Tibial nerve (tissue), 4 donors: ENCODE measurements at regions not wholly inside any gene's neighbourhood (a gene's known extent, or its start where the extent isn't known, plus 50 kb on each side); places are given as distances from the start of the nearest gene placed in this dataset.

Source experiments
- DNase-seq, 2 donors: peaks; one replicate each; pipeline ENCODE4 v3.0.0-alpha.2; 2019; ENCODE audit warnings: low spot score in 2 of 2
- H3K27ac ChIP-seq, 4 donors: fragments of 200-600 bp; sonication (generic) in 3 of 4; one replicate each; pipeline ENCODE4 v1.5.1; 2017 to 2019; ENCODE audit warnings: mild to moderate bottlenecking in 1 of 4
- H3K27me3 ChIP-seq, 2 donors: fragments of 200-600 bp; sonication (generic) in 1 of 2; one replicate each; pipeline versions ENCODE4 v1.5.1 to v1.6.0; 2017 to 2019
- H3K36me3 ChIP-seq, 3 donors: fragments of 200-600 bp; sonication (generic); one replicate each; pipeline ENCODE4 v1.5.1; 2018 to 2019
- H3K4me1 ChIP-seq, 4 donors: fragments of 200-600 bp; sonication (generic) in 3 of 4; one replicate each; pipeline ENCODE4 v1.5.1; 2017 to 2019
- H3K4me3 ChIP-seq, 4 donors: fragments of 200-600 bp; sonication (generic) in 3 of 4; one replicate each; pipeline ENCODE4 v1.5.1; 2017 to 2019; ENCODE audit warnings: mild to moderate bottlenecking in 1 of 4, moderate library complexity in 1 of 4
- H3K9me3 ChIP-seq, 4 donors: fragments of 200-600 bp; sonication (generic) in 3 of 4; one replicate each; pipeline ENCODE4 v1.5.1; 2017 to 2019
- CTCF ChIP-seq, 5 experiments: fragments of 200-600 bp in 3 of 5; fragments of 450-650 bp in 2 of 5; sonication (generic) in 3 of 5; IDR thresholded peaks; one replicate each; pipeline ENCODE4 v1.5.1; 2016 to 2019; ENCODE audit warnings: antibody characterized with exemption in 5 of 5, mild to moderate bottlenecking in 3 of 5, moderate library complexity in 2 of 5
- EP300 ChIP-seq, 2 donors: sonication (generic); formaldehyde crosslinking; IDR thresholded peaks; one replicate each; pipeline ENCODE4 v1.6.1; 2017; ENCODE audit warnings: antibody characterized with exemption in 2 of 2, mild to moderate bottlenecking in 1 of 2
- POLR2A ChIP-seq, 2 donors: fragments of 450-650 bp; IDR thresholded peaks; one replicate each; pipeline ENCODE4 v1.6.1; 2017; ENCODE audit warnings: antibody characterized with exemption in 2 of 2, mild to moderate bottlenecking in 2 of 2, moderate library complexity in 2 of 2
- WGBS, 2 donors: methylation state at CpG; one replicate each; pipeline ENCODE4 v1.1.5; 2018; 5-methylcytosine and 5-hydroxymethylcytosine counted together

DNA sequence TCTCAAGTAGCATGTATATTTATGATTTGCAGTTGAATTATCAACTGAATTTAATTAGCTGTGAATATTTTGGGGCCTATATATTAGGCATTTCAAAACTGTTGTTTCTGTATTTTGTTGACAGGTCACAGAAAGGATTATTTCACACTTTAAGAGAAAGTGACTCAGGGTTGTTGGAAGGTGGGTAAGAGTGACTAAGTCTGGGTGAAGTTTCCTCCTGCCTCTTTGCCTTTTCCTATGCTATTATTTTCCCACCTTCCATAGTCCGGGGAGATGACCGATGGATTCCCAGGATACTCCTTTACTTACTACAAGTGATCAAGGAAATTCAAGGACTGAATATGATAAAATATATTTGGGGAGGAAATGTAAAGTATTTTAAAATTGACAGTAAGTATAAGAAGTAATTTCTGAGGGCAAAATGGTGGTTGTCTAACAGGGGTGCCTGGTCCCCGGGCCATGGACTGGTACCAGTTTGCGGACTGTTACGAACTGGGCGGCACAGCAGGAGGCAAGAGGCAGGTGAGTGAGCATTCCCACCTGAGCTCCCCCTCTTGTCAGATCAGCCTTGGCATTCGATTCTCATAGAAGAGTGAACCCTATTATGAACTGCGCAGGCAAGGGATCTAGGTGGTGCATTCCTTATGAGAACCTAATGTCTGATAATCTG, 175.5 kb upstream of the GPRIN3 start:
- DNase-seq: no peak
- H3K36me3 ChIP-seq: no peaks in the 10 kb centered on the region
- no peak overlapping the region for H3K27ac ChIP-seq
- peaks cover 0 to 16% (median 0%) of the 10 kb centered on the region in 4 donors for H3K9me3 ChIP-seq
- no peaks in the 10 kb centered on the region for H3K27me3 ChIP-seq
- 91 to 95% methylated on average over 8 of the region's 8 CpGs for WGBS, 2 donors
- no peaks in the 10 kb centered on the region for H3K4me1 ChIP-seq
- TF ChIP-seq CTCF (IDR thresholded peaks at IDR 0.05): no peak
- TF ChIP-seq EP300 (IDR thresholded peaks at IDR 0.05): no peak
- no peak for TF ChIP-seq POLR2A (IDR thresholded peaks at IDR 0.05)
- no peak overlapping the region for H3K4me3 ChIP-seq

DNA sequence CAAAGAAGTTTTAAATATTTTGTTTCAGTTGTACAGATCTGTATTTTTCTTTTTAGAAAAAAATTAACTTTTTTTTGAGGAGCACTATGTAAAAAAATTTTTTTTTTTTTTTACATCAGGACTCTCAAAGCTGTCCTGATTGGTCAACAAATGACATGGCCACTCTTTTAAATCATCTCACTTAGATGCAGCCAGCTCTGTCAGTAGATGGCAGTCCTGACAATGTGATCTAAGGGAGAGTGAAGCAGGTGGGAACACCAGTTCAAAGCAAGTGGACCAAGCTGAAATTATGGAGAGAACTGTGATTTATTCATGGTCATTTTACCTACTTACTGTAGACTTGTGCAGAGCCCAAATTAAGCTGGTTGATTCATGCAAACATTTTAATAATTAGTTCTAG, 174.7 kb upstream of the GPRIN3 start:
- Histone ChIP-seq H3K27me3 (no peaks in the 10 kb centered on the region), H3K4me3 (no peak overlapping the region), H3K27ac (no peak overlapping the region), H3K4me1 (no peaks in the 10 kb centered on the region), H3K9me3 (peaks cover 0 to 16% (median 0%) of the 10 kb centered on the region in 4 donors), H3K36me3 (no peaks in the 10 kb centered on the region)
- TF ChIP-seq POLR2A (IDR thresholded peaks at IDR 0.05) (no peak), EP300 (IDR thresholded peaks at IDR 0.05) (no peak), CTCF (IDR thresholded peaks at IDR 0.05) (no peak)
- DNase-seq: no peak

DNA sequence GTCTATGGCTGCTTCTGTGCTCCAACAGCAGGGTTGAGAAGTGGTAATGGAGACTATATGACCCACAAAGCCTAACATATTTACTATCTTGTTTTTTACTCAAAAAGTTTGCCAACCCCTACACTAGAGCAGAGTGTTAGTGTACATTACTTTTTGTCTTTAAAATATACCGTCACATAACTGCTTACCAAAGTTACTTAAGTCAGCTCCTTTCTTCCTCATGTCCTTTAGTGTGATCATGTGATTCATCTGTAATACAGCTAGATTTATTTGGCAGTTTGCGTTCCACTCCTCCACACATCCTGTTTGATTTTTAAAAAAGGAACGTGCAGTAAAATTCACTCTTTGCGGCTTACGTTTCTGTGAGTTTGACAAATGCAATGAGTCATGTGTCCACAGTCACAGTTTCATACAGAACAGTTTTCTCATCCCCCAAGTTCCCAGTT, 162.4 kb upstream of the GPRIN3 start:
- Histone ChIP-seq H3K4me1 (no peaks in the 10 kb centered on the region), H3K27ac (peak overlapping the region in 2 of 4 donors; percentile 26 to 53), H3K4me3 (no peak overlapping the region), H3K9me3 (no peaks in the 10 kb centered on the region), H3K36me3 (no peaks in the 10 kb centered on the region), H3K27me3 (no peaks in the 10 kb centered on the region)
- no peak for DNase-seq
- 16 to 34% methylated on average over 5 of the region's 5 CpGs for WGBS, 2 donors
- no peak for TF ChIP-seq CTCF (IDR thresholded peaks at IDR 0.05)
- TF ChIP-seq EP300 (IDR thresholded peaks at IDR 0.05): peak; percentile 41 to 65
- TF ChIP-seq POLR2A (IDR thresholded peaks at IDR 0.05): no peak

DNA sequence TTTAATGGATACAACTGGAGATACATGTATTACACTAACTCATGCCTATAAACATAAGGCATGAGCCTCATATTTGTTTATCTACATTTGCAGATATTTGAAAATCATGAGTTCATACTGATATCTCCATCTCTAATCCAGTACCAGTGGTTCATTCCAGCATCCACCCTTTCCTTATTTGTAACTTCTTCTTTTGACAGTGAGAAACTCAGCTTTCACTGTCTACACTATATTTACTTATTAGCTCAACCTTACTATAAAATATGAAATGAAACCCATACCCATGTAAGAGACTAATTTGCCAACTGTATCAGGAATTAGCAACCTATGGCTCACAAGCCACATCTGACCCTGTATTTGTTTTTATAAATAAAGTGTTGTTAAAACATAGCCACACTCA, 161.9 kb upstream of the GPRIN3 start:
- Histone ChIP-seq H3K36me3 (no peaks in the 10 kb centered on the region), H3K4me3 (no peak overlapping the region), H3K9me3 (no peaks in the 10 kb centered on the region), H3K27ac (peak overlapping the region in 2 of 4 donors; percentile 26 to 53), H3K4me1 (no peaks in the 10 kb centered on the region), H3K27me3 (no peaks in the 10 kb centered on the region)
- TF ChIP-seq EP300 (IDR thresholded peaks at IDR 0.05) (no peak), CTCF (IDR thresholded peaks at IDR 0.05) (no peak), POLR2A (IDR thresholded peaks at IDR 0.05) (no peak)
- no peak for DNase-seq

- Histone ChIP-seq H3K9me3 (no peaks in the 10 kb centered on the region), H3K27me3 (no peaks in the 10 kb centered on the region), H3K27ac (no peak overlapping the region), H3K4me1 (no peaks in the 10 kb centered on the region), H3K4me3 (no peak overlapping the region), H3K36me3 (no peaks in the 10 kb centered on the region)
- TF ChIP-seq POLR2A (IDR thresholded peaks at IDR 0.05) (no peak), EP300 (IDR thresholded peaks at IDR 0.05) (no peak), CTCF (IDR thresholded peaks at IDR 0.05) (no peak)
- WGBS, 2 donors: 54 to 58% methylated on average over 2 of the region's 2 CpGs
- DNase-seq: no peak
Observed at GRCh38 chr4:89468602-89469001, 161.0 kb upstream of the GPRIN3 start.
